HG03196 (cell line): ENCODE measurements at regions not wholly inside any gene's neighbourhood (a gene's known extent, or its start where the extent isn't known, plus 50 kb on each side); places are given as distances from the start of the nearest gene placed in this dataset.

Experiments
- ATAC-seq: cut with Tn5 transposase; IDR thresholded peaks from one replicate; pipeline ENCODE4 v1.9.1; 2021; ENCODE audit not compliant: unreplicated experiment

DNA sequence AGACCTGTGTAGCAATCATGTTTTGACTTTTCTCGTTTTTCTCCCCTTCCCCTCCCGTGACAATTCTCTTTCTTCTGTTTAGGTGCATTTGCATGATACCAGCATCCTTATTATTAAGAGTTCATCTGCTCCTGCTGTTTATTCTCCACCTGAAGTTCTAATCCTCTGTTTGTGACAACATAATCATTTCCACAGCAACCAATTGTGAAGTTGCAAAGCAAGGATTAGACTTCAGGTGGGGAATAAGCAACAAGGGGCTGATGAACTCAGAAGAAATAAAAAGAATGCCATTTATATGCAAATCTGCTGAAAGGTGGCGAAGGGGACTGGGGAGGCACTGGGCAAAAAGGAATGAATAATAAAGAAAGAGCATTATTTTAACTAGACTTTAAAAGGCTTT, 124.8 kb upstream of the LINC00305 start:
- no peak for ATAC-seq

DNA sequence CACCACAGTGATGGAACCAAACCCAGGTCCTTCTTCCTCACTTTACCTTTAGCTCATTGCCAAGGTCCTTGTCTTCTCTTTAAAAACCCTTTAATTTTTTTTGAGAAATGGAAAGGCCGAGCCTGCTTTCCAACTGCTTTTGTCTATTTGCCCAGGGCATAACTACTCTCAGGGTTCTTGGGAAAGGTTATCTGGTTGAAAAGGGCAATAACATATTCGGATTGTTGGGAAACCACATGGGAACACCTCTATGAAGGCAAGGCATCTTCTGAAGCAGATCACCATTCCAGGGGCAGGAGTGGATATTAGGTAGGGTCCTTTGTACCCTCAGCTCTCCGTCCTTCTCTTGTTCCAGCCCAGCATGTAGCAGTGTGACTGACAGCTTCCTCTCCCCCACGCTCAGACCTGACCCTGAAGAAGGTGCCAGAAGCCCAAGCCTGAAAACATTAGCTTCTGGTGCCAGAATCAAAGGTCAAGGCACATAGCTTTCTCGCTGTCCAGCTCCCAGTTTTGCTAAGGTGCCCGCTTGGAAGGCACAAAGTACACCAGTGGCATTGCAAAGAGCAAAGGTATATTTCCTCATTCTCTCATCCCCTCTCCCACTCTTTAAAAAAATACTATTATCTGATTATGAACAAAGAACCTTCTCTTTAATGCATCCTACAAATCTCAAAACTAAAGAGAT, 123.2 kb upstream of the LINC00305 start:
- no peak for ATAC-seq

DNA sequence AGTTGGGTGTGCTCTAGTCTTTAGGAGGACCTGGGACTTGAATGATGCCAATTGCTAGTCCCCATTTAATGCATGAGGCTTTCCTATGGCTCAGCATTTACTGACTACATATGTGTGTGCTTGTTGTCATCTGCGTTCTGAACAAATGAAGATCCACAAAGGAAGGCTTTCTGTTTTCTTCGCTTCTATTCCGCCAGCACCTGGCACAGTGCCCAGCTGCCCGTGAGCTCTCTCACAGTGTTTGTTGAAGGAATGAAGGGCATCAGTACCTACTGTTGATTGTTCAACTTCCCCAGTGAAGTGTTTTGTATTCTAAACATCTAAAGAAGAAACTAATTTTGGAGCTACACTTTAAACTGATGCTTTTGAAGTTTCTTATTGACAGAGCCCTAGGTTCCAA, 122.4 kb upstream of the LINC00305 start:
- ATAC-seq, result no peak

DNA sequence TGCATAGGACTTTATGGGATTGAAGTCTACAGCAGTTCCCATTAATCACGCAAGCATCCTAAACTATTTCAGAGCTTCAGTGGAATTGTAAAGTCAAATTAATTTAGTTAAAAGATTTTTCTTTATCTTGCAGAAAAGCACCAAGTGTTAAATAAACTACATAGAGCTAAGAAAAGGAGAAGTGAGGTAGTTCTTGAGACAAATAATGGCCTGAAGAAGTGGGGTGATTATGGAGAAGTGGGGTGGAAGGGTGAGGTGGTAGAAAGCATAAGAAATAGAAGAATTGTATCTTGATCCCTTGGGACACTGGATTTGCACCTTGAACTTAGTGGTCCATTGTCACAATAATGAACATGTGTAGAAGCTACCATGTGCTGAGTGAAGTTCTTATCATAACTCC, 121.7 kb upstream of the LINC00305 start:
- ATAC-seq, result no peak

DNA sequence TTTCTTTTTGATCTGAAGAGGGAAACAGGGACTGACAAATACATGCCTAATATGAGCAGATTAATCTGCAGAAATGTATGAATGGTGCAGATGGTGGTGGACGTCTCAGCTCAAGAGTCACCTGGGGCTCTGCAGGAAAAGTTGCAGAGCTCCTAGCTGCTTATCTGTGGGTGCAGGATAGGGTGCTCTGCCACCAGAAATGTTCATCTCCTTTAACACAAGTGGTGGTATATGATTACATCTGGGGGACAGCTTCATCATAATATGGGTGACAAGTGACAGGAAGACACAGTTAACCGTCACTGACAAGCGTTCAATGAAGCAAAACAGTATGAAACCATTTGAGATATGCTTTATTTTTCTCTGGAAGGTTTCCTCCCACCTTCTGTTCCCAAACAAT, 121.2 kb upstream of the LINC00305 start:
- ATAC-seq, result no peak

DNA sequence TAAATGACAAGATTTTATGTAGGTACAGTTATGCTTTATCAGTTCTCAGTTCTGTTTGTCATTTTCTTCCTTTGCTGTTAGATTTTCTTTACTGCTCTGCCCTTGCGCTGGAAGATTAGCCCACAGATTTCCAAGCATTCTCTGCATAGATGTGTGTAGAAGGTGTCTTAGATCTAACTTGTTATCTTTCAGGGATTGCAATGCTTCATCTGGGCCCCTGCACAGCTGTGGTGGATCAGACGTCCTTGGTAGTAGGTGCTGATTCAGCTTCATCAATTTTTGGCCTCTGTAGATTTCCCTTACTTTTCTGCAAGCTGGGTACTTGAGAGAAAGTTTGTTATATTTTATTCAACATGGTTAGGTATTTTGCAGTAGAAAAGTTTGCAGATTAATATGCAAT, 115.3 kb upstream of the LINC00305 start:
- no peak for ATAC-seq

DNA sequence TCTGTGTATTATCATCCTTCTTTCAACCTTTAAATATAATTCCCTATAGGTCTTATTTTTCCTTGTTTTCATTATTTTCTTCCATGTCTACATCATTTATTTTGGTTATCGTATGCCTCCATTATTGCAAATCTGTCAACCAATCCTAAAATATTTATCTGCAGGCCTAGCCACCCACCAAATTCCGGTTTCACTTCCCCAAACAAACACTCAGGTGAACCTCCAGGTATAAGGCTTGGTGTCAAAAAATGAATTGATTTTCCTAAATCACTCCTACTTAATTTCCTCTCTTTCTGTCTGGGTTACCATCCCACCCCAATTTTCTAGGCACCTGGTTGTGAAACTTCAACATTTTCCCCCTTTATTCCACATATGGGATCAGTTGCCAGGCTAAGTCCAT, 111.9 kb upstream of the LINC00305 start:
- ATAC-seq, result no peak

DNA sequence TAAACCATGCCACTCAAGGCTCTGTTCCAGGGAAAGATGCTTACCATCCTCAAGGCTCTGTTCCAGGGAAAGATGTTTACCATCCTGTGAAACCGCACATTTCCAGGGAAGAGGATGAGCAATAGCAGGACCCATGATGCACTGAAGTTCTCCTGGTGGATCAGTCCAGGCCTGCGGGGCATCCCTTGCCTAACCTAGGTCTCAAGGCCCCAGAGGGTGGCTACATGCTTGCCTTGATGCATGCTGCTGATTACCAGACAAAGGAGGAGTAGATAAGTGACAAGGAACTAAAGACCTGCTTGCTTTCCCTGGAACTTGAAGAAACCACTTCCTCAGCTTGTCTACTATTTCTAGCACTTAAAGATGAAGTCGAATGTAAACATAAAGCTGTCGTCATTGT, 111.0 kb upstream of the LINC00305 start:
- no peak for ATAC-seq

DNA sequence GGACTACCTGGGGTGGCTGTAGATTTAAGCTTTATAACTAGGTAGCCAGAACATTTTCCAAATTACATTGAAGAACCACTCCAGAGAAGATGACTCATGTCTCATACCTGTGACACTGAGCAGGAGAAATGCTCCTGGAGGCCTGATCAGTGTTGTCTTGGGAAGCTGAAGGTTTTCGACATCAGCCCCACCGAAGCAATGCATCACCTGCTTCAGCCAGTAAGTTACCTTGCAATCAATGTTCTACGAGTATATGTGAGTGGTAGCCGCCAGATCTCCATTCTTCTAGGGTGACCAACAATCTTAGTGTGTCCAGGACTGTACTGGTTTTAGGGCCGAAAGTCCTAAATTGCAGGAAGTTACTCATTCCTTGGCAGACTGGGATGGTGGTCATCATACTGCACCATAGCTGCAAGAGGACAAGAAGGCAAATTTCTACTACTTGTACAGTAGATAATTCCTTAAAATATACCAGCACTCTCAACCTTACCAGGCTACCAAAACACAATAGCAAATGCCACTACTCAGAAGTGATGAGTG, 109.3 kb upstream of the LINC00305 start:
- no peak for ATAC-seq

DNA sequence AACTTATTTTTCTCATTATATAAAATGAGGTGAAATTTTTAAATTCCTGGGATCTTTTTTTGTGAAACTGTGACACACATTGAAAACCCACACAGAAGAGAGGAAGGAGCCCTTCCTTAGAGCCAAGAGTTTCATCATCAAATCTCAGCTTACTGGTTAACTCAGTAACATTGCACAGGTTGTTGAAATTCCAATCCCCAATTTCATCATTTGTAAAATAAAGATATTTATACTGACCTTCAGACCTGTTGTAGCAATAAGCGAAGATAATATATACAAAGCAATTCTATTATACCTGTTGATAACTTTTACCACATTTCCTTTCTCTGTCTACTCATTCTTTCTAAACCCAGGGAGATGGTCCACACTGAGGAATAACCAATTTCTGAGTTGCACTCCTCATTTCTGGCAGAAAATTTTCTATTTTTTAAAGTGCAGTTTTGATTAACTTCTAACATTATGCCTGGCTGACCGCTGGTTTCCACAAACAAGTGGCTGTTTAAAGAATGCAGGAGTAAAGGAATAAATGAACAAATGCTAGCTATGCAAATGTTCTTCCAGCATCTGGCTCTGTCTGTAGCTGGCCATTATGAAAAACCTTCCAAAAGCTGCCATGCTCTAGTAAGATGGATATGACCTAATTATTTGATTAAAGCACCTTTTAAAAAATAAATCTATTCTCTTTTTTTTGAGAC, 105.7 kb upstream of the LINC00305 start:
- ATAC-seq, result no peak

DNA sequence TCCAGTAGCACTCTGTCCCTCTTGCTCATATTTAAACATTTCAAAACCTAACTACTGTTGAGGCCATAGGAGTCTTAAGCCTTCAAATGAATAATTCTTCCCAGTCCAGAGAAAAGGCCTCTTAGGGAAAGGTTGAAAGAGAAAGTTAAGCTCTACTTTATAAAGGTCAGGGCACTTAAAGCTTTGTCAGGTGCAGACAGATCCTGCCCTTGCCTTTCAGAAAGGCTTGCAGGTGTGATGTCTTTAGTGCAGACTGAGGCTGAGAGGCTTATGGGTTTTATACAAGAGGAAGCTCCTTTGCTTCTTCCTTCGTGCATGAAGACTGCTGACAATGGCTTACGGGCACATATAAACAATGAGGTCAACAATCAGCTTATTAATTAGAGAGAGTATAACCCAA, 105.0 kb upstream of the LINC00305 start:
- ATAC-seq, result no peak

DNA sequence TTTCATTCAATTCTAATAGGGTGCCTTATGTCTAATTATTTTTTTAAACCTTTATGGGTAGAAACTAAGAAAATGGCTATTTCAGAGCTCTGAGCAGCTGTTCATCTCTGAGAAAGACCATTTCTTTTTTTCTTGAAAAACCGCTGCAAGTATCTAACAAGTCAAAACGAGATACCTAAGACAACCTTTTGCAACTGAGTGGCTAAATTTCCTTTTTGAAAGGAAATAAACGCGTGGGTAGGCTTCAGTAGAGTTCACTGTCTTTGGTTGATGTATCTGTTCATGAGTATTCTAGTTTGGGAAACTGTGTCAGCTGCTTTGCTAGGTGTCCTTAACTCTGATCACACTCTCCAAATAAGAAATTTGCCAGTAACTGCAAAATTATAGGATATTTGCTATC, 104.3 kb upstream of the LINC00305 start:
- ATAC-seq, result no peak

DNA sequence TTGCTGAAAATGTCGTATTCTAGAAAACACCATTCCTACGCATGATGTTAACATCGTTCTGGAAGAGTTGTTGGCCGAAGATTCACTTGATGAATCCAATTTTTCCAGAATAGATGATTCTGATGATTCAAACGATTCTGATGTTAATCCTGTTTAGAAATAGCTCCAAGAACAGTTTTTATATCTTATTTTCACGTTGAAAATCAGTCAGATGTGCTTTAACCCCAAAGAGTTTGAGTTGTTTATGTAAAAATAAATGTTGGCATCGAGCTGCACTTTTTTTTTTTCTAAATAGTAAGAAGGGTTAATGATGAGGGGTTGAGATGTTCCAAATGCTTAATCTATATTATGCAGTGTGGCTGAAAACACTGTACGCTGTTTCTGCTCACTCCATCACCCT, 99.9 kb upstream of the LINC00305 start:
- ATAC-seq, result no peak

DNA sequence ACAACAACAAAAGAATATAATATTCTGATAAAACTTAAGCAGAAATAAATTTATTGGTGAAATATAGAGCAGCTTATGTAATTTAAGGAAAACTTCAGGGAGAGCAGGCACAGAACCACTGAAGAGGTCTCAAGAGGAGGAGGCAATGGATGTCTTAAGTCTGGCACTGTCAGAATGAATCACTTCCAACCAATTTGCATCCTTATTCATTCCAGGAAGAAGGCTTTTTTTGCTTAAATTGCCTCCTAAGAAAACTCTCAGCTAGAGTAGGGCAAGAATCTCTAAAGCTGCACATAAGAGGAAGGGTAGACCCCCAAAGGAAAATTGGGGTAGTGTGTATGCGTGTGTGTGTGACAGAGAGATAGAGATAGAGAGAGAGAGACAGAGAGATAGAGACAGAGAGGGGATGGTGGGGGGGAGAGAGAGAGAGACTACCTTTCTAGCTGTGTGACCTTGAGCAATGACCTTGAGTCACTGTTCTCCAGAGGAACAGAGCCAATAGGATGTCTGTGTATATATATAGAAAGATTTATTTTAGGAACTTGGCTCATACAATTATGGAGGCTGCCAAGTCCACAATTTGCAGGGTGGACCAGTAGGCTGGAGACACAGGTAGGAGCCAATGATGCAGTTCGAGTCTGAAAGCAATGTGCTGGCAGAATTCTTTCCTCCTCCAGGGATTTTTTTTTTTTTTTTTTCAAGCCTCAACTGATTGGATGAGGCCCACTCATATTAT, 96.4 kb upstream of the LINC00305 start:
- ATAC-seq, result no peak

DNA sequence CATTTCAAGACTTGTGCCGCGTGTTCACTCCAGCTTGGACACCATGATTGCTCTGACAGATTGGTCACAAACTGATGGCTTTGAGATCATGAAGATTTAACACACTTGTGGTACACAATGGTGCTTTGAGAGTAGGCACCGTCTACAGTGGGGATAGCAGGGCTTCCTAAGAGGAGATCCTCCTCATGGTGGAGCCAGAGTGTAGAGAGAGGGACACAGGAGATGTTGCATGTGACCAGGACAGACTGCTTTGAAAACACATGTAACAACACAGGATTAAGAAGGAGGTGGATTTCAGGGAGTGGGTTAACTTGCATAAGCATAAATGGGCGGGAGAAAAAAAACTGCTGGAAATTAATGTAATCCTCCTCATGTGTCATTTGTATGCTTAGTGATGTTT, 95.7 kb upstream of the LINC00305 start:
- ATAC-seq, result no peak

DNA sequence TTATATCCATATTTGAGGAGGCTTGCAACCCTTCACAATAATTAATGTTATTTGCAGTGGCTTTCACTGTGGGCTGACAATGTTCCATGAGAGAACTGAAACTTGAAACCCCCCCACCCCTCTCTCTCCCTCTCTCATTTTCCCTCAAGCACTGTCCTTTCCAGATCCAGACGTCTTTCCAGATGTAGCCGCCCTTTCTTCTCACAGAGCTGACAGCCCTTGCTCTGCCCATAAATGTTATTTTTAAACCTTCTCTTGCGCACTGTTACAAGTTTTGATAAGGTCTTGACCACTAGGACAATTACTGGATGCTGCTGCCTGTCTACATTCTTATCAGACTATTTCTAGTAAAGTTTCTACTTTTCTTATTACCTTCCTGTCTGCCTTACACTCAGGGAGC, 91.4 kb upstream of the LINC00305 start:
- ATAC-seq, result no peak

DNA sequence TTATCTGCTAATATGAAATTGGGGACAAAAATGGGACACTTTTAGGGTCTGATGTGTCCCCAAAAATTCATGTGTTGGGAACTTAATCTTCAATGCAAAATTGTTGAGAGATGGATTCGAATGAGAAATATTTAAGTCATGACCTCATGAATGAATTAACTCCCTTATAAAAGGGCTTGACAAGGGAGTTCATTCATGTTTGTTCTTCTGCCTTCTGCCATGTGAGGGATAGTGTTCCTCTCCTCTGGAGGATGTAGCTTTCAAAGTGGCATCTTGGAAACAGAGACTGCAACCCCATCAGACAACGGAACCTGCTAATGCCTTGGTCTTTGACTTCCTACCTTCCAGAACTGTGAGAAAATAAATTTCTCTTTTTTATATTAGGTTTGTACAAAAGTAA, 89.2 kb upstream of the LINC00305 start:
- no peak for ATAC-seq

DNA sequence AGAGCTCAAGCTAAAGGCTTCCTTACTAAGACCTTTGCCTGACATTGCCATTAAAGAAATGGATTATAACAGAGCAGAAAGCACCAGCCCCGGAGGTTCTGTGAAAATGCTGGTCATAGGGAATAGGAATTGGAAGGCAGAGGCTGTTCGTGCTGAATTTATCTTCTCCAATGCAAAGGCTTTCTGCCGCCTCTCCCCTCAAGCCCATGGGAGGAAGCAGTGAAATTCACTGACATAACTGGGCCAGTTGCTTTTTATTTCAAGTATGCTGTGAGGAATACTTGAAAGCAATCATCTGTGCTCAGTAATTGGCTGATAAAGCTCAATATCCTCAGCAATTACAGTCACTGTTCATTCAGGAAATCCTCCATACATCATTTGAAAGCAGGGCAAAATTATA, 85.4 kb upstream of the LINC00305 start:
- no peak for ATAC-seq

DNA sequence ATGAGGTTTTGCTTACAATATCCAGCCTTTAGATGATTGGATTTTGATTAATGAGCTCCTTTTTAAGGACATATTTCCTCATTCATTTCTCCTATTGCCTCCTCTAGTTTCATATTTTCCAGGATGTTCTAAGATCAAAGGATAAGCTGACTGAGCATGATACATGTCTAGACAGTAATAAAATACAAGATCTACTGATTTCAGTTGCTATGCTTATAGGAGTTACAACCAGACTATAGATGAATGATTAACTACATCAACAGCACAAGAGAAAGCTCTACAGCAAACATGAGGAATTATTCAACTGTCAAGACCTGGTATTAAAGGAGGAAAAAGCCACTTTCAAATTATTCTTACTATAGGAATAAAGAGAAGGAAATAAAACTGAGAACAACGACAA, 85.0 kb upstream of the LINC00305 start:
- ATAC-seq, result no peak

DNA sequence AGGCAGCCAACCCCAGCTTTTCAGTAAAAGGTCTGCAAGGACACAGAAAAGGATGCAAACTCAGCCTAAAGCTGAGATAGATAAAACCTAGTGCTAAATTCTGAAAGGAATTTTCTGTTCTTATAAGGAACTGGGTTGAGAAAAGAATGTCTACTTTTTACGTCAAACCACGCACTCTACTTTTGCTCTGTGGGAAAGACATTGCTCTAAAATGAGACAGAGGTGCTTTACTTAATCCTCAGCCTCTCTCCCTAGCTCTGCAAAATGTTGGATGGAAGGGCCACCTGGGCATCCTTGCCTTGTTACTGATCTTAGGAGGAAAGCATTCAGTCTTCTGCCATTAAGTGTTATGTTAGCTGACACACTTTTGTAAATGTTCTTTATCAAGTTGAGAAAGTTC, 72.1 kb upstream of the LINC00305 start:
- no peak for ATAC-seq

DNA sequence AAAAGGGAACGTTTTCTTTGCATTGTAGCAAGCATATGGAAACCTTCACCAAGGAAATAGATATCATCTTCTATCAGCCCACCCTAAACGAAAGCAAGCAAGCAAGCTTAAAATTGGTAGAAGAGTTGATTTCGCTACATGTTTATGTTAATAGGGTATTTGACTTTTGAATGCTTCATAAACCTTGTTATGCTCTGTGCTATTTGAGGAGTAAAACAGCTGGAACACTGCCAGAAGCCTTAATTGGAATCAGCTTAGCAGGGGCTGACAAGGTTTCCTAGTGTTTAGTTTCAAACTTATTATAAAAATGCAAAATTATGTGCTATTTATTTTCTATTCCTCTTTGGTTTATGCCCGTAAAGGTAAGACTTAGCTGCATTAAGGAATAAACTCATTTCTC, 70.6 kb upstream of the LINC00305 start:
- no peak for ATAC-seq

DNA sequence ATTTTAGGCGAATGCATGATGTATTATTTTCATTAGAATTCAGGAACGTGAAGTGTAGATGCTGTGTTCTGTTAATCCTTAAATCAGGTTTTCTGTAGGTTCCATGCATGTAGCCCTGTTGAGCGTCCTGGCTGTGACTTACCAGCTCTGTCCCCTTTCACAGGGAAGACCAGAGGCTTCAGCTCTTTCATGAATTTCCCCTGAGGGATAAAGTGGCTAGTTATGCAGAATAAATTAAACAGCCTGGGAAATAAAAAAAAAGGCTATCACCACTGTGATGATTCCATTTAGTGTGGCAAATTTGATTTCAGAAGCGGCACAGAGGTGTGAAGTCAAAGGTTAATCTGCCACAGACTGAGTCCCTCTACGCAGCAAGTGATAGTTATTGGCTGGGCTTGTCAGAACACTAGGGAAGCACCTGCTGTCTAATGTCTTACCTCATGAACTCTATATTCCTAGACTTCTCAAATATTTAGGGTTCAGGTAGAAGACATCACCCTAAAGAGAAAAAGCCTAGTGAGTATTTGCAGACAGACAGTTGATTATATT, 61.6 kb upstream of the LINC00305 start:
- ATAC-seq, result no peak
